ENCODE measurements at regions not wholly inside any gene's neighbourhood (a gene's known extent, or its start where the extent isn't known, plus 50 kb on each side); places are given as distances from the start of the nearest gene placed in this dataset.

- Mint-ChIP-seq H3K27me3 (ENCODE audit: unreplicated experiment) (no peaks in the 10 kb centered on the region), H3K9me3 (ENCODE audit: unreplicated experiment) (no peaks in the 10 kb centered on the region), H3K4me1 (ENCODE audit: unreplicated experiment) (peaks cover 4% of the 10 kb centered on the region), H3K36me3 (ENCODE audit: unreplicated experiment) (no peaks in the 10 kb centered on the region), H3K4me3 (ENCODE audit: unreplicated experiment) (no peak overlapping the region), H3K27ac (ENCODE audit: unreplicated experiment) (no peak overlapping the region)
- no peak for TF ChIP-seq CTCF (IDR thresholded peaks at IDR 0.05)
- no peak for DNase-seq (ENCODE audit: extremely low spot score, unreplicated experiment)
Observed at GRCh38 chr16:59880611-59881010, 1146.5 kb upstream of the GOT2 start.

GRCh38 chr16:59878999-59879398, 1144.9 kb upstream of the GOT2 start:
- H3K27ac Mint-ChIP-seq (ENCODE audit: unreplicated experiment) = no peak overlapping the region
- no peak overlapping the region for H3K4me3 Mint-ChIP-seq (ENCODE audit: unreplicated experiment)
- H3K9me3 Mint-ChIP-seq (ENCODE audit: unreplicated experiment) = no peaks in the 10 kb centered on the region
- DNase-seq (ENCODE audit: extremely low spot score, unreplicated experiment) = no peak
- TF ChIP-seq CTCF (IDR thresholded peaks at IDR 0.05) = no peak
- peaks cover 3% of the 10 kb centered on the region for H3K4me1 Mint-ChIP-seq (ENCODE audit: unreplicated experiment)
- H3K36me3 Mint-ChIP-seq (ENCODE audit: unreplicated experiment) = no peaks in the 10 kb centered on the region
- H3K27me3 Mint-ChIP-seq (ENCODE audit: unreplicated experiment) = no peaks in the 10 kb centered on the region

- no peak for TF ChIP-seq CTCF (IDR thresholded peaks at IDR 0.05)
- H3K27ac Mint-ChIP-seq (ENCODE audit: unreplicated experiment) = no peak overlapping the region
Observed at GRCh38 chr16:59878479-59878878, 1144.4 kb upstream of the GOT2 start.

GRCh38 chr16:59864981-59865666, 1131.0 kb upstream of the GOT2 start:
- no peaks in the 10 kb centered on the region for H3K27me3 Mint-ChIP-seq (ENCODE audit: unreplicated experiment)
- H3K4me1 Mint-ChIP-seq (ENCODE audit: unreplicated experiment) = peaks cover 14% of the 10 kb centered on the region
- no peaks in the 10 kb centered on the region for H3K36me3 Mint-ChIP-seq (ENCODE audit: unreplicated experiment)
- H3K9me3 Mint-ChIP-seq (ENCODE audit: unreplicated experiment) = no peaks in the 10 kb centered on the region
- DNase-seq (ENCODE audit: extremely low spot score, unreplicated experiment) = no peak
- TF ChIP-seq CTCF (IDR thresholded peaks at IDR 0.05) = no peak
- peak overlapping the region; percentile 77 for H3K27ac Mint-ChIP-seq (ENCODE audit: unreplicated experiment)
- no peak overlapping the region for H3K4me3 Mint-ChIP-seq (ENCODE audit: unreplicated experiment)

More at GRCh38 chr16:59878479-59878878, 1144.4 kb upstream of the GOT2 start:
- Mint-ChIP-seq H3K36me3 (ENCODE audit: unreplicated experiment) (no peaks in the 10 kb centered on the region), H3K27me3 (ENCODE audit: unreplicated experiment) (no peaks in the 10 kb centered on the region), H3K4me1 (ENCODE audit: unreplicated experiment) (peaks cover 3% of the 10 kb centered on the region), H3K9me3 (ENCODE audit: unreplicated experiment) (no peaks in the 10 kb centered on the region), H3K4me3 (ENCODE audit: unreplicated experiment) (no peak overlapping the region)
- DNase-seq (ENCODE audit: extremely low spot score, unreplicated experiment) = no peak

- TF ChIP-seq CTCF (IDR thresholded peaks at IDR 0.05) = no peak
- Mint-ChIP-seq H3K4me3 (ENCODE audit: unreplicated experiment) (no peak overlapping the region), H3K36me3 (ENCODE audit: unreplicated experiment) (no peaks in the 10 kb centered on the region), H3K27me3 (ENCODE audit: unreplicated experiment) (no peaks in the 10 kb centered on the region), H3K9me3 (ENCODE audit: unreplicated experiment) (no peaks in the 10 kb centered on the region), H3K4me1 (ENCODE audit: unreplicated experiment) (peaks cover 10% of the 10 kb centered on the region), H3K27ac (ENCODE audit: unreplicated experiment) (no peak overlapping the region)
- DNase-seq (ENCODE audit: extremely low spot score, unreplicated experiment) = no peak
Observed at GRCh38 chr16:59859676-59860402, 1125.7 kb upstream of the GOT2 start.
